Sigmoid colon (tissue), 6 donors: ENCODE measurements at regions not wholly inside any gene's neighbourhood (a gene's known extent, or its start where the extent isn't known, plus 50 kb on each side); places are given as distances from the start of the nearest gene placed in this dataset.

ENCODE experiments used
- DNase-seq: peaks from one replicate; pipeline ENCODE4 v3.0.0-alpha.2; 2019
- H3K27ac ChIP-seq, 4 donors: fragments of 200-600 bp; sonication (generic); one replicate each; pipeline ENCODE4 v1.5.1; 2016 to 2019; ENCODE audit warnings: mild to moderate bottlenecking in 1 of 4
- H3K27me3 ChIP-seq, 3 donors: fragments of 200-600 bp; sonication (generic); one replicate each; pipeline ENCODE4 v1.5.1; 2019; ENCODE audit warnings: mild to moderate bottlenecking in 1 of 3
- H3K36me3 ChIP-seq, 4 donors: fragments of 200-600 bp; sonication (generic); one replicate each; pipeline ENCODE4 v1.5.1; 2016 to 2019
- H3K4me1 ChIP-seq, 4 donors: fragments of 200-600 bp; sonication (generic); one replicate each; pipeline ENCODE4 v1.5.1; 2017 to 2019
- H3K4me3 ChIP-seq, 4 donors: fragments of 200-600 bp; sonication (generic); one replicate each; pipeline ENCODE4 v1.5.1; 2017 to 2019; ENCODE audit warnings: mild to moderate bottlenecking in 2 of 4, moderate library complexity in 1 of 4
- H3K9me3 ChIP-seq, 4 donors: fragments of 200-600 bp in 3 of 4; sonication (generic) in 3 of 4; one replicate each; pipeline versions ENCODE4 v1.5.1 to v1.6.1; 2013 to 2019
- CTCF ChIP-seq, 4 experiments: fragments of 450-650 bp in 3 of 4; fragments of 200-600 bp in 1 of 4; IDR thresholded peaks; one replicate each; pipeline ENCODE4 v1.5.1; 2016 to 2019; ENCODE audit warnings: antibody characterized with exemption in 4 of 4, mild to moderate bottlenecking in 3 of 4, moderate library complexity in 2 of 4
- EP300 ChIP-seq, 4 donors: sonication (generic); formaldehyde crosslinking; IDR thresholded peaks; one replicate each; pipeline ENCODE4 v1.6.1; 2017; ENCODE audit warnings: antibody characterized with exemption in 4 of 4
- POLR2A ChIP-seq, 2 donors: fragments of 450-650 bp; IDR thresholded peaks; one replicate each; pipeline ENCODE4 v1.6.1; 2016; ENCODE audit warnings: antibody characterized with exemption in 2 of 2, mild to moderate bottlenecking in 2 of 2, moderate library complexity in 2 of 2
- POLR2AphosphoS5 ChIP-seq, 4 donors: sonication (generic); formaldehyde crosslinking; IDR thresholded peaks; one replicate each; pipeline ENCODE4 v1.6.1; 2017; ENCODE audit warnings: antibody characterized with exemption in 4 of 4
- WGBS, 2 donors: extraction: QIAGEN DNeasy Blood & Tissue Kit; methylation state at CpG; one replicate each; pipeline ENCODE4 v1.1.7; 2013; 5-methylcytosine and 5-hydroxymethylcytosine counted together
- intact Hi-C: fragments of 100-400 bp; cut with DNase I; formaldehyde crosslinking; loops from one replicate; pipeline ENCODE4 v1.15.1; 2023
- donor health status: healthy with polysubstance abuse.
- donor health status: healthy.

DNA sequence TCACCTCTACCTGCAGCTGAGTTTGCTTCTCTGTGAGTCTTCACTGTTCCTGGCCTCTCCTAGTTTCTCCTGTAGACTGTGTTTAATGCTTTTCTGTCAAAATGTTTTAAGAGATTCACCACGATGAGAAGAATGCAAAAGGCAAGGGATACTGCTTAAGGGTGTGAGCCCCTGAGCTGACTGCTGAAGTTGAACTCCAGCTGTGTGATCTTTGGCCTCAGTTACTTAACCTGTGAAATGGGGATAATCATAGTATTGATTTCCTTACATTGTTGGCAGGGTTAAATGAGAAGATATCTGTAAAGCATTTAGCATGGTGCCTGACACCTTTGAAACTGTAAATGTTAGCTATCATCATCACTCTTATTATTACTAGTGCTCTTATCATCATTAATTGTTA, 230.2 kb upstream of the MYLIP start:
- peaks cover 0 to 14% (median 10%) of the 10 kb centered on the region in 4 donors for H3K4me1 ChIP-seq
- TF ChIP-seq POLR2A (IDR thresholded peaks at IDR 0.05) (no peak), POLR2AphosphoS5 (IDR thresholded peaks at IDR 0.05) (no peak), EP300 (IDR thresholded peaks at IDR 0.05) (no peak), CTCF (IDR thresholded peaks at IDR 0.05) (no peak)
- no peaks in the 10 kb centered on the region for H3K9me3 ChIP-seq
- no peaks in the 10 kb centered on the region for H3K27me3 ChIP-seq
- intact Hi-C loops, result no loop called here
- H3K4me3 ChIP-seq, result no peak overlapping the region
- WGBS, 2 donors, result 0% methylated on average over 1 of the region's 1 CpG
- H3K36me3 ChIP-seq, result no peaks in the 10 kb centered on the region
- DNase-seq, result no peak
- H3K27ac ChIP-seq, result no peak overlapping the region

- Histone ChIP-seq H3K27ac (peak overlapping the region; percentile 17 to 51 (median 20)), H3K9me3 (no peaks in the 10 kb centered on the region), H3K36me3 (no peaks in the 10 kb centered on the region), H3K27me3 (no peaks in the 10 kb centered on the region), H3K4me3 (no peak overlapping the region), H3K4me1 (peaks cover 0 to 14% (median 10%) of the 10 kb centered on the region in 4 donors)
- no peak for DNase-seq
- TF ChIP-seq POLR2A (IDR thresholded peaks at IDR 0.05) (no peak), EP300 (IDR thresholded peaks at IDR 0.05) (no peak), POLR2AphosphoS5 (IDR thresholded peaks at IDR 0.05) (no peak), CTCF (IDR thresholded peaks at IDR 0.05) (no peak)
- WGBS, 2 donors, result 48 to 72% methylated on average over 8 of the region's 8 CpGs
- intact Hi-C loops, result no loop called here
Observed at GRCh38 chr6:15897063-15897876, 231.6 kb upstream of the MYLIP start.

DNA sequence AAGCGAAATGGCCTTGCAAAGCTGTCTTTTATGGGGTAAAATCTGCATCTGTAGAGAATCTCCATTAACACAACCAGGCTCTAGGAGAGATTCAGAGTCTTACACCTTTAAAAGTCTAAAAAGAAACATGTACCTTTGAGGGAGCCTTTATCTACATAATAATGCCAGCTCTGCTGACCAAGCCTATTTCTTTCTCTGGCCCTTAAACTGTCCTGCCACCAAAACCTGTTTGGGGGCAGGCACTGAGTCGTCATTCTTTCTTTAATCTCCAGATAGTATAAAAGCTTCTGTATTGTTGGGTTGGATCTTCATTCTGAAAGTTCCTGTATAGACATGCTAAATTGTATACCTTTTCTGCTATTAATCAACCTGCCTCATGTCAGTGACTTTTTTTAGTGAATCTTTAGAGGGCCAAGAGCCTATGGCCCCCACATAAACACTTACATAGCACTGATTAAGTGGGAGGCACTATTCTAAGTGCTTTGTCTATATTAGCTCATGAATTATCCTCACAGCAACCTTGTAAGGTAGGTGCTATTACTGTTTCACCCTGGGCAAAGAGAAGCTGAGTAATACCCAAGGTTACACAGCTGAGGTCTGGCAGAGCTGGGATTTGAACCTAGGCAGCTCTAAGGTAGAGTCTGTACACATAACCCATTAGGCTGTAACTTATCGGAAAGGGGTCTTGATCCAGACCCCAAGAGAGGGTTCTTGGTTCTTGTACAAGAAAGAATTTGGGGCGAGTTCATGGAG, 232.3 kb upstream of the DTNBP1 start:
- no peak for DNase-seq
- H3K4me1 ChIP-seq, result peaks cover 0 to 14% (median 10%) of the 10 kb centered on the region in 4 donors
- no peak overlapping the region for H3K4me3 ChIP-seq
- 94 to 96% methylated on average over 4 of the region's 4 CpGs for WGBS, 2 donors
- no peaks in the 10 kb centered on the region for H3K36me3 ChIP-seq
- no peak overlapping the region for H3K27ac ChIP-seq
- H3K9me3 ChIP-seq, result no peaks in the 10 kb centered on the region
- no peaks in the 10 kb centered on the region for H3K27me3 ChIP-seq
- TF ChIP-seq CTCF (IDR thresholded peaks at IDR 0.05) (no peak), EP300 (IDR thresholded peaks at IDR 0.05) (no peak), POLR2A (IDR thresholded peaks at IDR 0.05) (no peak), POLR2AphosphoS5 (IDR thresholded peaks at IDR 0.05) (no peak)
- intact Hi-C loops, result no loop called here

DNA sequence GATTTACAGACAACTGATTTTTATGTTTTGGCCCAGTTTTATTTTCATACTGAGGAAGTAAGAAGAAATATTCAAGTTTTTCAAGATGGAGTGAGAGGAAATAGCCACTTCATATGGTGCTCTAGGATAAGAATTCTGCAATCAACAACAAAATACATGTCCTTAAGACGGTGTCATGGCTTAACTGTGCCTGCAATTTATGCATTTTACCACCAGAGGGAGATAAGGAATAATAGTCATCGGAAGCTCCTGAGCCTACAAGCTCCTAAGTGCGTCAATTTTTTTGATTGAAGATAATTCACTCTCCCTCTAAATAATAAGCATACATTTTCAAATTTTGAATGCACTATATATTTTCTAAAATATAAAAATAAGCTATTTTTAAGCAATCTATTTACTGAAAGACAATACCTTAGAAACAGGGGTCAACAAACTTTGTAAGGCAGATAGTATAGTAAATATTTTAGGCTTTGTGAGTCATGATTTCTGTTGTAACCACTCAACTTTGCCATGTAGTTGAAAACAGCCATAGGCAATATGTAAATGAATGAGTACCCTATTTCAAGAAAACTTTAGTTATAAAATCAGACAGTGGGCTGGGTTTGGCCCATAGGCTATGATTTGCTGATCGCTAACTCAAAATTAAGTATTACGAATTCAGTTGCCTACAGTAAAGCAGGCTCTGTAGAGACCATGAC, 230.9 kb upstream of the DTNBP1 start:
- no peaks in the 10 kb centered on the region for H3K9me3 ChIP-seq
- WGBS, 2 donors, result 63 to 72% methylated on average over 5 of the region's 5 CpGs
- intact Hi-C loops, result no loop called here
- DNase-seq, result no peak
- H3K36me3 ChIP-seq, result no peaks in the 10 kb centered on the region
- H3K4me3 ChIP-seq, result no peak overlapping the region
- peaks cover 0 to 14% (median 10%) of the 10 kb centered on the region in 4 donors for H3K4me1 ChIP-seq
- H3K27ac ChIP-seq, result no peak overlapping the region
- TF ChIP-seq CTCF (IDR thresholded peaks at IDR 0.05) (peak in 1 of 4 experiments; percentile 22), EP300 (IDR thresholded peaks at IDR 0.05) (no peak)
- H3K27me3 ChIP-seq, result no peaks in the 10 kb centered on the region
